Ectodermal cell (in vitro differentiated cells): ENCODE measurements at regions not wholly inside any gene's neighbourhood (a gene's known extent, or its start where the extent isn't known, plus 50 kb on each side); places are given as distances from the start of the nearest gene placed in this dataset.

ENCODE experiments used
- H3K27ac ChIP-seq: 2 replicates; pipeline ENCODE4 v1.7.0; 2013; ENCODE audit warnings: mild to moderate bottlenecking, low read depth, low read length; ENCODE audit not compliant: insufficient read depth, poor library complexity, severe bottlenecking
- H3K27me3 ChIP-seq: 2 replicates; pipeline ENCODE4 v1.7.0; 2013; ENCODE audit warnings: mild to moderate bottlenecking, low read length; ENCODE audit not compliant: insufficient read depth, control insufficient read depth, poor library complexity, severe bottlenecking
- H3K36me3 ChIP-seq: one replicate; pipeline ENCODE4 v1.7.0; 2013; ENCODE audit warnings: low read length; ENCODE audit not compliant: control insufficient read depth, insufficient read depth
- H3K4me1 ChIP-seq: one replicate; pipeline ENCODE4 v1.7.0; 2013; ENCODE audit warnings: low read length; ENCODE audit not compliant: control insufficient read depth, insufficient read depth
- H3K4me3 ChIP-seq: 2 replicates; pipeline ENCODE4 v1.7.0; 2013; ENCODE audit warnings: low read depth, low read length, control low read depth; ENCODE audit not compliant: insufficient read depth
- H3K9me3 ChIP-seq: 2 replicates; pipeline ENCODE4 v1.7.0; 2013; ENCODE audit warnings: mild to moderate bottlenecking, low read length, moderate library complexity; ENCODE audit not compliant: control insufficient read depth
- WGBS, 2 experiments: methylation state at CpG; one replicate each; pipeline ENCODE4 v1.1.7; 2013; ENCODE audit warnings: missing lambda C conversion rate in 2 of 2; 5-methylcytosine and 5-hydroxymethylcytosine counted together

DNA sequence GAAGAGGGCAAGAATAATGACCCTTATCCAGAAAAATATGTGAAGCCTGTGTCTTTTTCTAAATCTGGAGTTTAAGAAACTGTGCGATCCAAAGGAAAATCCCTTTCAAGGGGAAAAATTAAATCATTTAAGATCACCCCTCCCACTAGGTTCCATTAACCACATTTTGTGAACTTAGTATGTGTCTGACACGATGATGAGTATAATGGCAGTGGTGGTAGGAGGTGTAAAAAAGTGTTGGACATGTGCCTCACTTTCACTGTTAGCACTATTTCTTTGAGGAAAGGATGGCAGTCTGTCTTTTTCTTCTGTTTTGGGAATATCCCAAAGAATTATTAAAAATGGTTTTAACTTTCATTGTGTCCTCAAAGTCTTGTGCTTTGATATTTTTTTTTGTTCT, 392.3 kb upstream of the CITED2 start:
- H3K27ac ChIP-seq, result no peak overlapping the region
- 100% methylated on average over 1 to 2 of the region's 2 CpGs for WGBS, 2 experiments
- H3K9me3 ChIP-seq, result no peaks in the 10 kb centered on the region
- H3K36me3 ChIP-seq, result no peaks in the 10 kb centered on the region
- H3K4me1 ChIP-seq, result no peaks in the 10 kb centered on the region
- no peaks in the 10 kb centered on the region for H3K27me3 ChIP-seq
- no peak overlapping the region for H3K4me3 ChIP-seq

DNA sequence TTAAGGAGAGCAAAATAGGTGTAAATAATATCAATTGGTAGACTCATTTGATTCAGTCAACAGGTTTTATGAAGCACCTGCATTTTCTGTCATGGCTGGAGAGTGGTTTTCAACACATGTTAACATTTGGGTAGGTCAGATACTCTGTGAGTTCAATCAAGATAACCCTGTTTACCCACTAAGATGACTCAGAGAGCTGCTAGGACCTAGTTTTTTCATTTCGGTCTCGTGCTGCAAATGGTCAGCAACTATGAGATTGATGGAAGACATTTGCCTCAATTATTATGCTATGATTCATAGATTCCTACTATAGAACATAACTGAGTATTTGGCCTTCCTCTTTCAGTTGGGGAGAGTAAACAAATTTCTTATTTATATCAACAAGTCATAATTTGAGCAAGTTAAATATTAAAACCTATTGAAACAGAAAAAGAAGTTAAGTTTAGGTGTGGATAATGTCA, 391.4 kb upstream of the CITED2 start:
- WGBS, 2 experiments, result 90% methylated on average over 2 of the region's 2 CpGs; no CpG with 5 or more reads in 1 of the 2 experiments

DNA sequence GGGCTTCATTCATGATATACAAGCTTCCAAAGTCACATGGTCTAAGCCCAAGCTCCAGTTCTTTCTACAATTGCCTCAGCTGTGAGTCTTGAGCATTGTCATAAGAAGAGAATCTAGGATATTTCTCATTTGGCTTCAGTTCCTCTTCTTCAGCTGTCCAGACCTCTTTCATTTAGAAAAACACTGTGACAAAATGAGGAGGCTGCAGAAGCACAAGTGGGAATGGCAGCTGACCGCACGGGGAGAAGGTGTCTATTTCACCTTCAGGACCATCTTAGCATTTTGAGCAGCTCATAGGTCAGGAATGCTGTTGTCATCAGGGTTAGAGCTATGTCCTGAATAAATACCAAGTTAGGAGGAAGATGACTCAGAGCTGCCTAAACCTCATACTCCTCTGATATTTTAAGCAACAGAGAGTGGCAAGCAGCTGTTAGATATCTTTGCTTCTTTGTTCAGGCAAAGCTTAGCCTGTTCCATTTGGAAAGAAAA, 390.1 kb upstream of the CITED2 start:
- WGBS, 2 experiments, result 89 to 92% methylated on average over 2 of the region's 2 CpGs
- no peak overlapping the region for H3K4me3 ChIP-seq
- H3K9me3 ChIP-seq, result no peaks in the 10 kb centered on the region
- H3K36me3 ChIP-seq, result no peaks in the 10 kb centered on the region
- no peaks in the 10 kb centered on the region for H3K27me3 ChIP-seq
- H3K4me1 ChIP-seq, result peaks cover 3% of the 10 kb centered on the region
- no peak overlapping the region for H3K27ac ChIP-seq

More for the DNA sequence above, 391.4 kb upstream of the CITED2 start:
- no peak overlapping the region for H3K4me3 ChIP-seq
- no peak overlapping the region for H3K27ac ChIP-seq
- H3K36me3 ChIP-seq, result no peaks in the 10 kb centered on the region
- no peaks in the 10 kb centered on the region for H3K9me3 ChIP-seq
- no peaks in the 10 kb centered on the region for H3K27me3 ChIP-seq
- H3K4me1 ChIP-seq, result peaks cover 3% of the 10 kb centered on the region

- H3K27ac ChIP-seq, result no peak overlapping the region
- WGBS, 2 experiments, result 84 to 96% methylated on average over 2 of the region's 4 CpGs
Observed at GRCh38 chr6:139763468-139764210, 389.2 kb upstream of the CITED2 start.

DNA sequence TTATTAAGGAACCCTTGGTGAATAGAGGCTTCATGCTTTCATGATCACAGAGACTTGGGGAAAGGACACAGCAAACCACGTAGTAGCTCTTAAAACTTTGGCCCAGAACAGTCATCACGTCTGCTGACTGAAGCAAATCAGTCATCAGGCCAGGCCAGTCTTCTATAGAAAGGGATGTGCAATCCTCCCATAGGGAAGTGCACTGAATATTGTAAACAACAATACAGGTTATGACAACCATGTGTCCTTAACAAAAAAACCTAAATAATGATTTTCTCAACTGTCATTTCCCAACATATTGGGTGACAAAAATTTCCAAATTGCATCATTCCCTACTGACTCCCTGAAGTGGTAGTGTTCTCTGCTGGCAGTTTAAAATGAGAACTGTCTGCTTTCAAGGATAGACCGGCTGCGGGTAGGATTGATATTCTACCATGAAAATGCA, 388.2 kb upstream of the CITED2 start:
- Histone ChIP-seq H3K36me3 (no peaks in the 10 kb centered on the region), H3K4me1 (peaks cover 3% of the 10 kb centered on the region), H3K4me3 (no peak overlapping the region), H3K27ac (no peak overlapping the region), H3K9me3 (no peaks in the 10 kb centered on the region), H3K27me3 (no peaks in the 10 kb centered on the region)
- 84% methylated on average over 4 of the region's 4 CpGs for WGBS, 2 experiments

More at GRCh38 chr6:139763468-139764210, 389.2 kb upstream of the CITED2 start:
- no peaks in the 10 kb centered on the region for H3K36me3 ChIP-seq
- H3K4me1 ChIP-seq, result peaks cover 3% of the 10 kb centered on the region
- H3K27me3 ChIP-seq, result no peaks in the 10 kb centered on the region
- H3K4me3 ChIP-seq, result no peak overlapping the region
- no peaks in the 10 kb centered on the region for H3K9me3 ChIP-seq

DNA sequence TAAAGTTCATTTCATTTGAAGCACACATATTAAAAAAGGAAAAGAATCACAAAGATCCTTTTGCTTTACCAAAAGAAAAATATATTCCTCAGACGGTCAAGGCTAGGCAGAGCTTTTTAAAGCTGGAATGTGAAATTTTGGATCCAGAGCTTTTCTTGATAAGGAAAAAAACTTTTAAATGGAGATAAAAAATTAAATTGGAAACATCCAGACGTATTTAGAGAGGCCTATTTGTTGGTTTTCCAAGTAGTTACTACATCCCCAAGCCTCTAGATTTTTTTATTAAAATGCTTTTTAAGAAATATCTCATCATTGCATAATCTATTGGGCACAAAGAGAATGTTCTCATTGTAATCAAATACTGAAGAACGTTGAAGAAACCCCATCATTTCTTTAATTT, 385.7 kb upstream of the CITED2 start:
- no peaks in the 10 kb centered on the region for H3K9me3 ChIP-seq
- no peaks in the 10 kb centered on the region for H3K36me3 ChIP-seq
- H3K27ac ChIP-seq, result no peak overlapping the region
- 88 to 100% methylated on average over 1 to 2 of the region's 3 CpGs for WGBS, 2 experiments
- H3K4me3 ChIP-seq, result no peak overlapping the region
- H3K4me1 ChIP-seq, result peaks cover 3% of the 10 kb centered on the region
- H3K27me3 ChIP-seq, result no peaks in the 10 kb centered on the region

GRCh38 chr6:139759086-139759485, 384.6 kb upstream of the CITED2 start:
- no peaks in the 10 kb centered on the region for H3K27me3 ChIP-seq
- 100% methylated on average over 1 of the region's 2 CpGs; no CpG with 5 or more reads in 1 of the 2 experiments for WGBS, 2 experiments
- no peaks in the 10 kb centered on the region for H3K36me3 ChIP-seq
- H3K27ac ChIP-seq, result no peak overlapping the region
- no peak overlapping the region for H3K4me3 ChIP-seq
- H3K4me1 ChIP-seq, result peaks cover 4% of the 10 kb centered on the region
- no peaks in the 10 kb centered on the region for H3K9me3 ChIP-seq

- no peaks in the 10 kb centered on the region for H3K27me3 ChIP-seq
- no peaks in the 10 kb centered on the region for H3K36me3 ChIP-seq
- no peaks in the 10 kb centered on the region for H3K9me3 ChIP-seq
- H3K4me3 ChIP-seq, result no peak overlapping the region
- H3K27ac ChIP-seq, result no peak overlapping the region
- peaks cover 8% of the 10 kb centered on the region for H3K4me1 ChIP-seq
- 80 to 83% methylated on average over 3 of the region's 3 CpGs for WGBS, 2 experiments
Observed at GRCh38 chr6:139758209-139758611, 383.8 kb upstream of the CITED2 start.

DNA sequence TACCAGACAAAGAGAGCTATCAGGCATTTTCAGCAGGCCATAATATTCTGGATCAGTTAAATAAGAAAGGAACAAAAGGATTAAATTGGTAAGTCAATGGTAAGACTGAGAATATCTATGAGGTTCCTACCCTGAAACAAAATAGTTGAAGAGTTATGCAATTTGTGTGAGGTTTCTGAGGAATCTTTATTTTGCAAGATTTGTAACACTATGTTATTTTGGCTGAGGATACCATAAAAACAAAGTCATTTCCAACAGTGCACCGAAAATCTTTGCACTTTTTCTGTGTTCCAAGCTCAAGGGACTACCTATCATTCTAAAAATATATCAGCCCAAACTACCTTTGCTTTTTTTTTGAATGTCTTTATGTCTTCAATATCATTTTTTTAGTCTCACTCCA, 383.3 kb upstream of the CITED2 start:
- Histone ChIP-seq H3K4me1 (peaks cover 8% of the 10 kb centered on the region), H3K27me3 (no peaks in the 10 kb centered on the region), H3K36me3 (no peaks in the 10 kb centered on the region), H3K4me3 (no peak overlapping the region), H3K9me3 (no peaks in the 10 kb centered on the region), H3K27ac (no peak overlapping the region)
- 96 to 100% methylated on average over 1 of the region's 1 CpG for WGBS, 2 experiments

DNA sequence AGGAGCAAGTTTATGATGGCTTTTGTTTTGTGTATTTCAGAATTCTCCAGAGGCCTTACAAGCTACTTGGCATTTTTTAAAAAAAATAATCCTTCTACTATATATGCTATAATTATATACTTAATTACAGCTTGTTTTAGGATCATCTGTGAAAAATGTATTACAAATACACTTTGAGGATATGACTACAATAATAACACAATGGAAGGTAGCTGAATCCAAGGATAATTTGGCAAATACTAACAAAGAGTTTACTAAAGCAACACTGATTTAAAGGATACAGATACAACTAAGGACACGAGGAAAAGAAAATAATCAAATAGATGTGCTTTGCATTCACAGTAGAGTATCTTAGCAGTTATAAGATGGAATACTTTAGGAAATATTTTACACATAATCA, 381.9 kb upstream of the CITED2 start:
- WGBS, 2 experiments, result 100% methylated on average over 1 of the region's 1 CpG
- no peaks in the 10 kb centered on the region for H3K36me3 ChIP-seq
- H3K27ac ChIP-seq, result no peak overlapping the region
- H3K4me3 ChIP-seq, result no peak overlapping the region
- H3K4me1 ChIP-seq, result peaks cover 8% of the 10 kb centered on the region
- no peaks in the 10 kb centered on the region for H3K9me3 ChIP-seq
- no peaks in the 10 kb centered on the region for H3K27me3 ChIP-seq
